GM23338 (cell line): ENCODE measurements at regions not wholly inside any gene's neighbourhood (a gene's known extent, or its start where the extent isn't known, plus 50 kb on each side); places are given as distances from the start of the nearest gene placed in this dataset.

ENCODE experiments used
- ATAC-seq: fragments of 200-7000 bp; cut with Tn5 transposase; 3 replicates; pipeline ENCODE4 v1.9.1; 2020
- DNase-seq: peaks from one replicate; pipeline ENCODE4 v3.0.0-alpha.2; 2015; ENCODE audit warnings: low spot score
- H2AFZ ChIP-seq: fragments of 200-600 bp; sonication (generic); 2 replicates; pipeline ENCODE4 v1.8.0; 2016; ENCODE audit warnings: antibody characterized with exemption, mild to moderate bottlenecking, moderate library complexity
- H3F3A ChIP-seq: fragments of 200-600 bp; sonication (generic); replicated peaks from 2 replicates; pipeline ENCODE4 v1.8.0; 2017; ENCODE audit warnings: antibody characterized with exemption, mixed run types, low read depth
- H3K27ac ChIP-seq: fragments of 200-600 bp; sonication (generic); 2 replicates; pipeline ENCODE4 v1.6.1; 2016; ENCODE audit warnings: low read depth
- H3K27me3 ChIP-seq: fragments of 200-600 bp; sonication (generic); 2 replicates; pipeline ENCODE4 v1.8.0; 2016; ENCODE audit warnings: mild to moderate bottlenecking, mixed run types, moderate library complexity; ENCODE audit not compliant: insufficient read depth
- H3K36me3 ChIP-seq: fragments of 200-600 bp; sonication (generic); 2 replicates; pipeline ENCODE4 v1.8.0; 2016; ENCODE audit warnings: mild to moderate bottlenecking; ENCODE audit not compliant: insufficient read depth
- H3K4me1 ChIP-seq: fragments of 200-600 bp; sonication (generic); 2 replicates; pipeline ENCODE4 v1.8.0; 2016; ENCODE audit warnings: mild to moderate bottlenecking, moderate library complexity; ENCODE audit not compliant: insufficient read depth
- H3K4me2 ChIP-seq: fragments of 200-600 bp; sonication (generic); 2 replicates; pipeline ENCODE4 v1.7.1; 2017; ENCODE audit warnings: mixed run types
- H3K4me3 ChIP-seq: fragments of 200-600 bp; sonication (generic); 2 replicates; pipeline ENCODE4 v1.6.1; 2016; ENCODE audit warnings: mixed run types
- H3K79me2 ChIP-seq: fragments of 200-600 bp; sonication (generic); replicated peaks from 2 replicates; pipeline ENCODE4 v1.8.0; 2017; ENCODE audit warnings: mild to moderate bottlenecking; ENCODE audit not compliant: insufficient read depth
- H3K9me2 ChIP-seq: fragments of 200-600 bp; sonication (generic); 2 replicates; pipeline ENCODE4 v1.8.0; 2017; ENCODE audit not compliant: insufficient read depth
- H4K20me1 ChIP-seq: fragments of 200-600 bp; sonication (generic); replicated peaks from 2 replicates; pipeline ENCODE4 v1.8.0; 2017; ENCODE audit warnings: mild to moderate bottlenecking; ENCODE audit not compliant: insufficient read depth
- H3K27ac Mint-ChIP-seq: 2 replicates; pipeline ENCODE4 v1.8.0; 2020; ENCODE audit warnings: inconsistent platforms, mild to moderate bottlenecking, moderate library complexity, mixed read lengths
- H3K27me3 Mint-ChIP-seq: 3 replicates; pipeline ENCODE4 v1.8.0; 2022; ENCODE audit warnings: low read depth, mild to moderate bottlenecking, moderate library complexity, mixed read lengths, inconsistent platforms; ENCODE audit not compliant: insufficient read depth, poor library complexity
- H3K36me3 Mint-ChIP-seq: 3 replicates; pipeline ENCODE4 v1.8.0; 2021; ENCODE audit warnings: low read depth, mild to moderate bottlenecking, inconsistent platforms, moderate library complexity, mixed read lengths
- H3K4me1 Mint-ChIP-seq: 3 replicates; pipeline ENCODE4 v1.8.0; 2020; ENCODE audit warnings: mild to moderate bottlenecking, inconsistent platforms, mixed read lengths
- H3K4me3 Mint-ChIP-seq: 3 replicates; pipeline ENCODE4 v1.8.0; 2021; ENCODE audit warnings: moderate library complexity, mild to moderate bottlenecking, inconsistent platforms, mixed read lengths
- H3K9me3 Mint-ChIP-seq: 3 replicates; pipeline ENCODE4 v1.8.0; 2020; ENCODE audit warnings: moderate library complexity, mild to moderate bottlenecking, inconsistent platforms, mixed read lengths
- CREB1 ChIP-seq: fragments of 250-450 bp; sonication (Bioruptor Pico); IDR thresholded peaks from 2 replicates; pipeline ENCODE4 v1.5.0; 2020; ENCODE audit warnings: low read depth, mild to moderate bottlenecking, moderate library complexity
- EZH2 ChIP-seq: fragments of 200-600 bp; sonication (generic); IDR thresholded peaks from one replicate; pipeline ENCODE4 v1.8.0; 2017; ENCODE audit warnings: antibody characterized with exemption, mild to moderate bottlenecking, low read depth; ENCODE audit not compliant: unreplicated experiment
- JUNB ChIP-seq: IDR thresholded peaks from one replicate; pipeline ENCODE4 v1.6.1; 2016; ENCODE audit warnings: antibody characterized with exemption; ENCODE audit not compliant: unreplicated experiment
- NANOG ChIP-seq: IDR thresholded peaks from 2 replicates; pipeline ENCODE4 v1.6.1; 2016; ENCODE audit warnings: antibody characterized with exemption, borderline replicate concordance
- POLR2AphosphoS5 ChIP-seq: IDR thresholded peaks from 2 replicates; pipeline ENCODE4 v1.6.1; 2016; ENCODE audit warnings: antibody characterized with exemption, low read depth
- STAT1 ChIP-seq: IDR thresholded peaks from one replicate; pipeline ENCODE4 v1.6.1; 2016; ENCODE audit warnings: antibody characterized with exemption; ENCODE audit not compliant: unreplicated experiment
- ZNF114 ChIP-seq: fragments of 250-450 bp; sonication (Bioruptor Pico); IDR thresholded peaks from 2 replicates; pipeline ENCODE4 v1.5.0; 2020; ENCODE audit warnings: mild to moderate bottlenecking, moderate library complexity
- ZNF331 ChIP-seq: fragments of 250-450 bp; sonication (Bioruptor Pico); IDR thresholded peaks from 2 replicates; pipeline ENCODE4 v1.5.0; 2020; ENCODE audit warnings: low read depth, mild to moderate bottlenecking, moderate library complexity
- TF ChIP-seq, protein P1 (sequence below): IDR thresholded peaks from one replicate; pipeline ENCODE4 v1.6.1; 2018; ENCODE audit warnings: antibody characterized with exemption; ENCODE audit not compliant: unreplicated experiment
- TF ChIP-seq, protein P2 (sequence below): IDR thresholded peaks from 2 replicates; pipeline ENCODE4 v1.6.1; 2016; ENCODE audit warnings: antibody characterized with exemption
- TF ChIP-seq, protein P3 (sequence below): fragments of 250-450 bp; sonication (Bioruptor Pico); IDR thresholded peaks from 2 replicates; pipeline ENCODE4 v1.5.0; 2020; ENCODE audit warnings: mild to moderate bottlenecking, moderate library complexity

DNA sequence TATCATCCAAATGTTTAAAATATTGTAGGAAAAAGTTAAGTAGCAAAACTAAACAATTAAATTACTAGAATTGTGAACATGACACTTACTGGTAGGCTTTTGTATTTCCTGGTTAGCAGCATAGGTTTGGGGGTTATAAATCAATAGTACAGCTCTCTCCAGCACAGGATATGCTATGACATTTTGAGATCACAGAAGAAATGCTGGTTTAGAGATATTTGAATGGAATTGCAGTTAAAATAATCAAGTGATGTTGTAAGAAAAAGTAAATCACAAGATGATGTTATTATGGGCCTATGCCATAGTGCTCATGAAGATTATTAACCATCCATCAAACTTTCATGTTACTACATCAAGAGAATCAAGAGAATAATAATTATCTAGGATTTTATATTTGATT is 1079.9 kb upstream of the SLIT2 start:
- Histone ChIP-seq H3K27ac (no peak overlapping the region), H3K4me3 (no peak overlapping the region), H3K36me3 (no peaks in the 10 kb centered on the region), H3K4me1 (no peaks in the 10 kb centered on the region), H3K4me2 (no peak overlapping the region), H3F3A (no peaks in the 10 kb centered on the region), H3K9me2 (no peaks in the 10 kb centered on the region; the same call in 1 of the 2 replicates), H3K79me2 (no peaks in the 10 kb centered on the region), H4K20me1 (no peaks in the 10 kb centered on the region), H3K27me3 (no peaks in the 10 kb centered on the region), H2AFZ (no peak overlapping the region)
- TF ChIP-seq JUNB (no peak), POLR2AphosphoS5 (no peak), EZH2 (no peak), ZNF114 (no peak), ZNF331 (no peak), CREB1 (CRISPR knock-in tag) (no peak), STAT1 (no peak)
- TF ChIP-seq, protein P1, sequence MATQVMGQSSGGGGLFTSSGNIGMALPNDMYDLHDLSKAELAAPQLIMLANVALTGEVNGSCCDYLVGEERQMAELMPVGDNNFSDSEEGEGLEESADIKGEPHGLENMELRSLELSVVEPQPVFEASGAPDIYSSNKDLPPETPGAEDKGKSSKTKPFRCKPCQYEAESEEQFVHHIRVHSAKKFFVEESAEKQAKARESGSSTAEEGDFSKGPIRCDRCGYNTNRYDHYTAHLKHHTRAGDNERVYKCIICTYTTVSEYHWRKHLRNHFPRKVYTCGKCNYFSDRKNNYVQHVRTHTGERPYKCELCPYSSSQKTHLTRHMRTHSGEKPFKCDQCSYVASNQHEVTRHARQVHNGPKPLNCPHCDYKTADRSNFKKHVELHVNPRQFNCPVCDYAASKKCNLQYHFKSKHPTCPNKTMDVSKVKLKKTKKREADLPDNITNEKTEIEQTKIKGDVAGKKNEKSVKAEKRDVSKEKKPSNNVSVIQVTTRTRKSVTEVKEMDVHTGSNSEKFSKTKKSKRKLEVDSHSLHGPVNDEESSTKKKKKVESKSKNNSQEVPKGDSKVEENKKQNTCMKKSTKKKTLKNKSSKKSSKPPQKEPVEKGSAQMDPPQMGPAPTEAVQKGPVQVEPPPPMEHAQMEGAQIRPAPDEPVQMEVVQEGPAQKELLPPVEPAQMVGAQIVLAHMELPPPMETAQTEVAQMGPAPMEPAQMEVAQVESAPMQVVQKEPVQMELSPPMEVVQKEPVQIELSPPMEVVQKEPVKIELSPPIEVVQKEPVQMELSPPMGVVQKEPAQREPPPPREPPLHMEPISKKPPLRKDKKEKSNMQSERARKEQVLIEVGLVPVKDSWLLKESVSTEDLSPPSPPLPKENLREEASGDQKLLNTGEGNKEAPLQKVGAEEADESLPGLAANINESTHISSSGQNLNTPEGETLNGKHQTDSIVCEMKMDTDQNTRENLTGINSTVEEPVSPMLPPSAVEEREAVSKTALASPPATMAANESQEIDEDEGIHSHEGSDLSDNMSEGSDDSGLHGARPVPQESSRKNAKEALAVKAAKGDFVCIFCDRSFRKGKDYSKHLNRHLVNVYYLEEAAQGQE, result no peak
- Mint-ChIP-seq H3K4me1 (no peaks in the 10 kb centered on the region), H3K36me3 (0 out of 3 replicates have a peak, but pooled peaks cover 3% of the 10 kb centered on the region), H3K9me3 (peaks cover 3% of the 10 kb centered on the region; the same call in 2 of the 3 replicates), H3K27me3 (no peaks in the 10 kb centered on the region), H3K4me3 (no peak overlapping the region), H3K27ac (no peak overlapping the region)
- no peak for ATAC-seq
- DNase-seq, result no peak

DNA sequence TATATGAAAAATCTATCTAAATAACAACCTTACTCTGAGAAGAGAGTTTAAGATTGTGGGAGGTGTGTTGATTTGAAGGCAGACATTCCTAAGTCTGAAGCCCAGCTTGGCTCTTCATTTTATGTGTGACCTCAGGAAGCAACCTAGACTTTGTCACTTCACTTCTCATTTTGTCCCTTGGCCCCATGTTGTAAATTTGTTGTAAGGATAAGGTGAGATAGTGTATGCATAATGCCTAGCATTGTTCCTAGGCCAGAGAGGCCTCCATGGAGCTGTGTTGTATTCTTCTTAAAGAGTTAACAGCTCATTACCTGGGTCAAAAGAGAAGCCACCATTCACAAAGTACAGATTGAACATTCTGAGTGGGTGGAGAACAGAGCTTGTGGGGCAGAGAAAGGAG is 1084.4 kb upstream of the SLIT2 start:
- H3K79me2 ChIP-seq, result no peaks in the 10 kb centered on the region
- DNase-seq, result no peak
- H4K20me1 ChIP-seq, result no peaks in the 10 kb centered on the region
- H3K4me1 ChIP-seq, result no peaks in the 10 kb centered on the region
- Mint-ChIP-seq H3K4me1 (no peaks in the 10 kb centered on the region), H3K27me3 (no peaks in the 10 kb centered on the region), H3K27ac (no peak overlapping the region), H3K36me3 (peaks cover 11% of the 10 kb centered on the region; the same call in 1 of the 3 replicates), H3K4me3 (no peak overlapping the region), H3K9me3 (peaks cover 7% of the 10 kb centered on the region; the same call in 2 of the 3 replicates)
- no peak overlapping the region for H3K27ac ChIP-seq
- no peak overlapping the region for H3K4me3 ChIP-seq
- H3K36me3 ChIP-seq, result no peaks in the 10 kb centered on the region
- ATAC-seq, result no peak
- H3F3A ChIP-seq, result no peaks in the 10 kb centered on the region
- no peak overlapping the region for H2AFZ ChIP-seq
- 0 out of 2 replicates have a peak, but pooled peaks cover 4% of the 10 kb centered on the region for H3K9me2 ChIP-seq
- no peak overlapping the region for H3K4me2 ChIP-seq
- no peaks in the 10 kb centered on the region for H3K27me3 ChIP-seq
- TF ChIP-seq ZNF331, result no peak
- TF ChIP-seq, protein P2, sequence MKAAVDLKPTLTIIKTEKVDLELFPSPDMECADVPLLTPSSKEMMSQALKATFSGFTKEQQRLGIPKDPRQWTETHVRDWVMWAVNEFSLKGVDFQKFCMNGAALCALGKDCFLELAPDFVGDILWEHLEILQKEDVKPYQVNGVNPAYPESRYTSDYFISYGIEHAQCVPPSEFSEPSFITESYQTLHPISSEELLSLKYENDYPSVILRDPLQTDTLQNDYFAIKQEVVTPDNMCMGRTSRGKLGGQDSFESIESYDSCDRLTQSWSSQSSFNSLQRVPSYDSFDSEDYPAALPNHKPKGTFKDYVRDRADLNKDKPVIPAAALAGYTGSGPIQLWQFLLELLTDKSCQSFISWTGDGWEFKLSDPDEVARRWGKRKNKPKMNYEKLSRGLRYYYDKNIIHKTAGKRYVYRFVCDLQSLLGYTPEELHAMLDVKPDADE, result no peak
- no peak for TF ChIP-seq EZH2
- TF ChIP-seq, protein P3, sequence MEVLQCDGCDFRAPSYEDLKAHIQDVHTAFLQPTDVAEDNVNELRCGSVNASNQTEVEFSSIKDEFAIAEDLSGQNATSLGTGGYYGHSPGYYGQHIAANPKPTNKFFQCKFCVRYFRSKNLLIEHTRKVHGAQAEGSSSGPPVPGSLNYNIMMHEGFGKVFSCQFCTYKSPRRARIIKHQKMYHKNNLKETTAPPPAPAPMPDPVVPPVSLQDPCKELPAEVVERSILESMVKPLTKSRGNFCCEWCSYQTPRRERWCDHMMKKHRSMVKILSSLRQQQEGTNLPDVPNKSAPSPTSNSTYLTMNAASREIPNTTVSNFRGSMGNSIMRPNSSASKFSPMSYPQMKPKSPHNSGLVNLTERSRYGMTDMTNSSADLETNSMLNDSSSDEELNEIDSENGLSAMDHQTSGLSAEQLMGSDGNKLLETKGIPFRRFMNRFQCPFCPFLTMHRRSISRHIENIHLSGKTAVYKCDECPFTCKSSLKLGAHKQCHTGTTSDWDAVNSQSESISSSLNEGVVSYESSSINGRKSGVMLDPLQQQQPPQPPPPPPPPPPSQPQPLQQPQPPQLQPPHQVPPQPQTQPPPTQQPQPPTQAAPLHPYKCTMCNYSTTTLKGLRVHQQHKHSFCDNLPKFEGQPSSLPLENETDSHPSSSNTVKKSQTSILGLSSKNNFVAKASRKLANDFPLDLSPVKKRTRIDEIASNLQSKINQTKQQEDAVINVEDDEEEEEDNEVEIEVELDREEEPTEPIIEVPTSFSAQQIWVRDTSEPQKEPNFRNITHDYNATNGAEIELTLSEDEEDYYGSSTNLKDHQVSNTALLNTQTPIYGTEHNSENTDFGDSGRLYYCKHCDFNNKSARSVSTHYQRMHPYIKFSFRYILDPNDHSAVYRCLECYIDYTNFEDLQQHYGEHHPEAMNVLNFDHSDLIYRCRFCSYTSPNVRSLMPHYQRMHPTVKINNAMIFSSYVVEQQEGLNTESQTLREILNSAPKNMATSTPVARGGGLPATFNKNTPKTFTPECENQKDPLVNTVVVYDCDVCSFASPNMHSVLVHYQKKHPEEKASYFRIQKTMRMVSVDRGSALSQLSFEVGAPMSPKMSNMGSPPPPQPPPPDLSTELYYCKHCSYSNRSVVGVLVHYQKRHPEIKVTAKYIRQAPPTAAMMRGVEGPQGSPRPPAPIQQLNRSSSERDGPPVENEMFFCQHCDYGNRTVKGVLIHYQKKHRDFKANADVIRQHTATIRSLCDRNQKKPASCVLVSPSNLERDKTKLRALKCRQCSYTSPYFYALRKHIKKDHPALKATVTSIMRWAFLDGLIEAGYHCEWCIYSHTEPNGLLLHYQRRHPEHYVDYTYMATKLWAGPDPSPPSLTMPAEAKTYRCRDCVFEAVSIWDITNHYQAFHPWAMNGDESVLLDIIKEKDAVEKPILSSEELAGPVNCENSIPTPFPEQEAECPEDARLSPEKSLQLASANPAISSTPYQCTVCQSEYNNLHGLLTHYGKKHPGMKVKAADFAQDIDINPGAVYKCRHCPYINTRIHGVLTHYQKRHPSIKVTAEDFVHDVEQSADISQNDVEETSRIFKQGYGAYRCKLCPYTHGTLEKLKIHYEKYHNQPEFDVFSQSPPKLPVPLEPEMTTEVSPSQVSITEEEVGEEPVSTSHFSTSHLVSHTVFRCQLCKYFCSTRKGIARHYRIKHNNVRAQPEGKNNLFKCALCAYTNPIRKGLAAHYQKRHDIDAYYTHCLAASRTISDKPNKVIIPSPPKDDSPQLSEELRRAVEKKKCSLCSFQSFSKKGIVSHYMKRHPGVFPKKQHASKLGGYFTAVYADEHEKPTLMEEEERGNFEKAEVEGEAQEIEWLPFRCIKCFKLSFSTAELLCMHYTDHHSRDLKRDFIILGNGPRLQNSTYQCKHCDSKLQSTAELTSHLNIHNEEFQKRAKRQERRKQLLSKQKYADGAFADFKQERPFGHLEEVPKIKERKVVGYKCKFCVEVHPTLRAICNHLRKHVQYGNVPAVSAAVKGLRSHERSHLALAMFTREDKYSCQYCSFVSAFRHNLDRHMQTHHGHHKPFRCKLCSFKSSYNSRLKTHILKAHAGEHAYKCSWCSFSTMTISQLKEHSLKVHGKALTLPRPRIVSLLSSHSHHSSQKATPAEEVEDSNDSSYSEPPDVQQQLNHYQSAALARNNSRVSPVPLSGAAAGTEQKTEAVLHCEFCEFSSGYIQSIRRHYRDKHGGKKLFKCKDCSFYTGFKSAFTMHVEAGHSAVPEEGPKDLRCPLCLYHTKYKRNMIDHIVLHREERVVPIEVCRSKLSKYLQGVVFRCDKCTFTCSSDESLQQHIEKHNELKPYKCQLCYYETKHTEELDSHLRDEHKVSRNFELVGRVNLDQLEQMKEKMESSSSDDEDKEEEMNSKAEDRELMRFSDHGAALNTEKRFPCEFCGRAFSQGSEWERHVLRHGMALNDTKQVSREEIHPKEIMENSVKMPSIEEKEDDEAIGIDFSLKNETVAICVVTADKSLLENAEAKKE (CRISPR knock-in tag), result no peak
- TF ChIP-seq STAT1, result no peak
- TF ChIP-seq JUNB, result no peak
- no peak for TF ChIP-seq CREB1 (CRISPR knock-in tag)
- TF ChIP-seq POLR2AphosphoS5, result no peak
- no peak for TF ChIP-seq NANOG
- no peak for TF ChIP-seq ZNF114
